NCI-H748 treated with DMSO at 0.1 percent for 48 hours (cell line): ENCODE measurements at regions not wholly inside any gene's neighbourhood (a gene's known extent, or its start where the extent isn't known, plus 50 kb on each side); places are given as distances from the start of the nearest gene placed in this dataset.
A peak's percentile ranks its signal among the peaks of the same experiment; 100 is the strongest.

Source experiments
- DNase-seq: peaks from one replicate; lab custom pipeline; 2025; lab: John Stamatoyannopoulos, UW

- no peak for DNase-seq
Observed at GRCh38 chr18:73733806-73734314, 413.8 kb downstream of the FBXO15 start.

GRCh38 chr18:73733376-73733775, 414.3 kb downstream of the FBXO15 start:
- no peak for DNase-seq

GRCh38 chr18:73728657-73729056, 419.0 kb downstream of the FBXO15 start:
- no peak for DNase-seq

- no peak for DNase-seq
Observed at GRCh38 chr18:73724958-73725357, 422.7 kb downstream of the FBXO15 start.

- no peak for DNase-seq
Observed at GRCh38 chr18:73719611-73720010, 428.0 kb downstream of the FBXO15 start.

GRCh38 chr18:73717570-73717969, 430.1 kb downstream of the FBXO15 start:
- DNase-seq: no peak

- DNase-seq: peak; percentile 33
Observed at GRCh38 chr18:73715210-73715670, 432.4 kb downstream of the FBXO15 start.

- DNase-seq: no peak
Observed at GRCh38 chr18:73714466-73714865, 433.2 kb downstream of the FBXO15 start.

GRCh38 chr18:73711256-73711655, 436.4 kb downstream of the FBXO15 start:
- DNase-seq: peak; percentile 4

GRCh38 chr18:73708591-73708990, 439.0 kb downstream of the FBXO15 start:
- no peak for DNase-seq

GRCh38 chr18:73707035-73707434, 440.6 kb downstream of the FBXO15 start:
- no peak for DNase-seq

GRCh38 chr18:73697353-73697752, 450.3 kb downstream of the FBXO15 start:
- DNase-seq: no peak

- DNase-seq: no peak
Observed at GRCh38 chr18:73696698-73697097, 450.9 kb downstream of the FBXO15 start.

GRCh38 chr18:73696171-73696570, 451.5 kb downstream of the FBXO15 start:
- DNase-seq: no peak

GRCh38 chr18:73693091-73693490, 454.5 kb downstream of the FBXO15 start:
- no peak for DNase-seq

GRCh38 chr18:73691624-73692023, 456.0 kb downstream of the FBXO15 start:
- DNase-seq: no peak

GRCh38 chr18:73691118-73691517, 456.5 kb downstream of the FBXO15 start:
- no peak for DNase-seq

- no peak for DNase-seq
Observed at GRCh38 chr18:73690222-73690621, 457.4 kb downstream of the FBXO15 start.

GRCh38 chr18:73688851-73689711, 458.6 kb downstream of the FBXO15 start:
- DNase-seq: peak; percentile 14

- DNase-seq: no peak
Observed at GRCh38 chr18:73688161-73688560, 459.5 kb downstream of the FBXO15 start.

GRCh38 chr18:73684647-73685046, 463.0 kb downstream of the FBXO15 start:
- no peak for DNase-seq

GRCh38 chr18:73683409-73684238, 464.0 kb downstream of the FBXO15 start:
- DNase-seq: no peak

- DNase-seq: no peak
Observed at GRCh38 chr18:73681912-73682311, 465.7 kb downstream of the FBXO15 start.
